K562 (cell line): ENCODE measurements at regions not wholly inside any gene's neighbourhood (a gene's known extent, or its start where the extent isn't known, plus 50 kb on each side); places are given as distances from the start of the nearest gene placed in this dataset.

ENCODE experiments used
- ATAC-seq: fragments of 200-7000 bp; cut with Tn5 transposase; 3 replicates; pipeline ENCODE4 v1.9.1; 2020; ENCODE audit warnings: moderate library complexity
- BruUV-seq: library from RNA; stranded (reverse); fragments of 400-500 nt; replicated peaks from 2 replicates; lab custom pipeline; 2021; lab: Mats Ljungman, UMichigan
- CTCF ChIA-PET: fragments of 300-600 bp; formaldehyde crosslinking; extraction: SDS; loops from one replicate; lab custom pipeline; 2021; ENCODE audit warnings: low intra/inter-chr PET ratio; lab: Yijun Ruan, JAX
- POLR2A ChIA-PET: fragments of 300-600, 350-650 bp; sonication (Branson Sonifier 250); formaldehyde crosslinking; extraction: SDS; loops from one replicate; lab custom pipeline; 2021; ENCODE audit warnings: antibody characterized with exemption, inconsistent platforms; lab: Yijun Ruan, JAX
- DNase-seq, 4 experiments: peaks; one replicate each; pipeline versions ENCODE4 v3.0.0 to v3.0.0-alpha.2; 2011 to 2018; ENCODE audit warnings: low spot score in 3 of 4, mixed read lengths in 3 of 4; ENCODE audit errors: extremely low read depth in 1 of 4
- FAIRE-seq: peaks from 2 replicates; lab custom pipeline; 2011; peaks lifted over from hg19 to GRCh38; lab: Jason Lieb, UNC
- H2AFZ ChIP-seq: 2 replicates; pipeline ENCODE4 v1.6.0; 2011; ENCODE audit warnings: low read depth, low read length, control low read depth, inconsistent platforms
- H3K27ac ChIP-seq: fragments of 200-600 bp; 3 replicates; pipeline ENCODE4 v1.8.0; 2011; ENCODE audit warnings: low read depth, mild to moderate bottlenecking, control low read depth, inconsistent platforms, low read length, moderate library complexity, mixed read lengths; ENCODE audit errors: extremely low read depth
- H3K27me3 ChIP-seq, 2 experiments: fragments of 300-600 bp in 1 of 2; 2 replicates in 1 of 2; 3 replicates in 1 of 2; pipeline versions ENCODE4 v1.6.0 to v1.8.0; 2011; ENCODE audit warnings: inconsistent platforms in 2 of 2, low read length in 2 of 2, mild to moderate bottlenecking in 1 of 2, mixed read lengths in 1 of 2, moderate library complexity in 1 of 2; ENCODE audit not compliant: control insufficient read depth in 2 of 2, insufficient read depth in 2 of 2
- H3K36me3 ChIP-seq: fragments of 300-600 bp; 3 replicates; pipeline ENCODE4 v1.8.0; 2011; ENCODE audit warnings: mild to moderate bottlenecking, low read length, inconsistent platforms; ENCODE audit not compliant: control insufficient read depth, insufficient read depth
- H3K4me1 ChIP-seq, 2 experiments: fragments of 200-600 bp in 1 of 2; replicated peaks in 1 of 2; 2 replicates in 1 of 2; 3 replicates in 1 of 2; pipeline versions ENCODE4 v1.5.1 to v1.8.0; 2011; ENCODE audit warnings: inconsistent platforms in 2 of 2, low read length in 2 of 2, mild to moderate bottlenecking in 1 of 2, mixed read lengths in 1 of 2, moderate library complexity in 1 of 2; ENCODE audit not compliant: control insufficient read depth in 2 of 2, insufficient read depth in 2 of 2
- H3K4me2 ChIP-seq: 2 replicates; pipeline ENCODE4 v1.6.1; 2011; ENCODE audit warnings: low read length, control low read depth, inconsistent platforms, mixed read lengths; ENCODE audit not compliant: insufficient read depth
- H3K4me3 ChIP-seq: fragments of 200-600 bp; sonication (generic), shearing (Covaris generic); 2 replicates; pipeline ENCODE4 v1.5.1; 2016; ENCODE audit warnings: control low read depth, inconsistent platforms
- H3K79me2 ChIP-seq: fragments of 200-600 bp; 3 replicates; pipeline ENCODE4 v1.8.0; 2011; ENCODE audit warnings: low read length, inconsistent platforms; ENCODE audit not compliant: control insufficient read depth, insufficient read depth
- H3K9ac ChIP-seq, 2 experiments: 2 replicates each; pipeline versions ENCODE4 v1.6.0 to v1.6.1; 2011; ENCODE audit warnings: low read depth in 2 of 2, low read length in 2 of 2, control low read depth in 1 of 2, inconsistent platforms in 1 of 2, mild to moderate bottlenecking in 1 of 2, mixed read lengths in 1 of 2; ENCODE audit not compliant: insufficient read depth in 1 of 2
- H3K9me1 ChIP-seq: one replicate; pipeline ENCODE4 v1.6.0; 2011; ENCODE audit warnings: inconsistent platforms, mild to moderate bottlenecking, low read length, moderate library complexity; ENCODE audit not compliant: control insufficient read depth, insufficient read depth
- H3K9me3 ChIP-seq: replicated peaks from 2 replicates; pipeline ENCODE4 v1.5.1; 2011; ENCODE audit warnings: low read depth, low read length, inconsistent platforms; ENCODE audit not compliant: control insufficient read depth, insufficient read depth
- H4K20me1 ChIP-seq: replicated peaks from 2 replicates; pipeline ENCODE4 v1.6.1; 2011; ENCODE audit warnings: low read length, inconsistent platforms, mixed read lengths; ENCODE audit not compliant: control insufficient read depth, insufficient read depth
- ARHGAP35 ChIP-seq: fragments of 450-650 bp; IDR thresholded peaks from 2 replicates; pipeline ENCODE4 v1.6.1; 2018; ENCODE audit not compliant: partially characterized antibody
- BRCA1 ChIP-seq, 2 experiments: fragments of 450-650 bp in 1 of 2; sonication (generic) in 1 of 2; formaldehyde crosslinking in 1 of 2; IDR thresholded peaks; 2 replicates each; pipeline versions ENCODE4 v1.5.0 to v1.6.1; 2017 to 2020; ENCODE audit warnings: mild to moderate bottlenecking in 1 of 2, missing genetic modification reagents in 1 of 2
- ETV6 ChIP-seq, 3 experiments: fragments of 150-350 bp in 1 of 3; sonication (generic) in 1 of 3; formaldehyde crosslinking in 1 of 3; IDR thresholded peaks; 2 replicates each; pipeline versions ENCODE4 v1.6.1 to v1.8.0; 2014 to 2022; ENCODE audit warnings: borderline replicate concordance in 2 of 3, low read depth in 2 of 3, antibody characterized with exemption in 1 of 3, low read length in 1 of 3, mild to moderate bottlenecking in 1 of 3, missing genetic modification reagents in 1 of 3
- FOXK2 ChIP-seq, 2 experiments: fragments of 450-650 bp; IDR thresholded peaks in 1 of 2; conservative IDR thresholded peaks in 1 of 2; 2 replicates each; pipeline ENCODE4 v1.6.1; 2016; ENCODE audit warnings: low read depth in 2 of 2, mild to moderate bottlenecking in 1 of 2
- MAFG ChIP-seq: fragments of 450-650 bp; conservative IDR thresholded peaks from 2 replicates; pipeline ENCODE4 v1.6.1; 2016; ENCODE audit warnings: missing genetic modification characterization, missing compliant biosample characterization
- MTA1 ChIP-seq: fragments of 450-650 bp; IDR thresholded peaks from 2 replicates; pipeline ENCODE4 v1.6.1; 2017; ENCODE audit warnings: borderline replicate concordance
- MTA3 ChIP-seq: fragments of 450-650 bp; formaldehyde crosslinking; IDR thresholded peaks from 2 replicates; pipeline ENCODE4 v1.6.1; 2017; ENCODE audit warnings: mild to moderate bottlenecking, borderline replicate concordance
- SIN3B ChIP-seq: fragments of 450-650 bp; IDR thresholded peaks from 2 replicates; pipeline ENCODE4 v1.6.1; 2017; ENCODE audit warnings: low read depth, mild to moderate bottlenecking, moderate library complexity
- WGBS: fragments of 100-300 bp; shearing (Covaris generic); methylation state at CpG from one replicate; pipeline ENCODE4 v1.1.6; 2016; ENCODE audit warnings: low coverage, mixed read lengths; ENCODE audit not compliant: insufficient coverage; ENCODE audit errors: missing lambda C conversion rate; 5-methylcytosine and 5-hydroxymethylcytosine counted together
- in situ Hi-C: fragments of 300-500 bp; cut with MboI; formaldehyde crosslinking; loops from 4 replicates; pipeline ENCODE4 v1.15.0; 2018; ENCODE audit warnings: inconsistent platforms, mixed read lengths
- intact Hi-C: fragments of 100-400 bp; cut with micrococcal nuclease; formaldehyde crosslinking; loops from 2 replicates; pipeline ENCODE4 v1.14.2; 2022
- TF ChIP-seq, protein P1 (sequence below): fragments of 450-650 bp; IDR thresholded peaks from 2 replicates; pipeline ENCODE4 v1.6.1; 2016; ENCODE audit warnings: missing biosample characterization, missing genetic modification characterization
- TF ChIP-seq, protein P2 (sequence below): fragments of 250-450 bp; sonication (Bioruptor Pico); IDR thresholded peaks from 2 replicates; pipeline ENCODE4 v1.5.0; 2021
- TF ChIP-seq, protein P3 (sequence below), 3 experiments: fragments of 200-800 bp in 1 of 3; fragments of 250-450 bp in 1 of 3; fragments of 450-650 bp in 1 of 3; sonication (Bioruptor Pico) in 1 of 3; sonication (Bioruptor generic) in 1 of 3; formaldehyde crosslinking in 1 of 3; IDR thresholded peaks; 2 replicates each; pipeline versions ENCODE4 v1.6.1 to v1.8.0; 2016 to 2022; ENCODE audit warnings: mild to moderate bottlenecking in 2 of 3, missing genetic modification characterization in 2 of 3, missing compliant biosample characterization in 1 of 3, moderate library complexity in 1 of 3
- TF ChIP-seq, protein P4 (sequence below): fragments of 200-800 bp; sonication (Bioruptor generic); IDR thresholded peaks from 2 replicates; pipeline ENCODE4 v1.6.1; 2017; ENCODE audit warnings: missing genetic modification characterization, missing compliant biosample characterization

DNA sequence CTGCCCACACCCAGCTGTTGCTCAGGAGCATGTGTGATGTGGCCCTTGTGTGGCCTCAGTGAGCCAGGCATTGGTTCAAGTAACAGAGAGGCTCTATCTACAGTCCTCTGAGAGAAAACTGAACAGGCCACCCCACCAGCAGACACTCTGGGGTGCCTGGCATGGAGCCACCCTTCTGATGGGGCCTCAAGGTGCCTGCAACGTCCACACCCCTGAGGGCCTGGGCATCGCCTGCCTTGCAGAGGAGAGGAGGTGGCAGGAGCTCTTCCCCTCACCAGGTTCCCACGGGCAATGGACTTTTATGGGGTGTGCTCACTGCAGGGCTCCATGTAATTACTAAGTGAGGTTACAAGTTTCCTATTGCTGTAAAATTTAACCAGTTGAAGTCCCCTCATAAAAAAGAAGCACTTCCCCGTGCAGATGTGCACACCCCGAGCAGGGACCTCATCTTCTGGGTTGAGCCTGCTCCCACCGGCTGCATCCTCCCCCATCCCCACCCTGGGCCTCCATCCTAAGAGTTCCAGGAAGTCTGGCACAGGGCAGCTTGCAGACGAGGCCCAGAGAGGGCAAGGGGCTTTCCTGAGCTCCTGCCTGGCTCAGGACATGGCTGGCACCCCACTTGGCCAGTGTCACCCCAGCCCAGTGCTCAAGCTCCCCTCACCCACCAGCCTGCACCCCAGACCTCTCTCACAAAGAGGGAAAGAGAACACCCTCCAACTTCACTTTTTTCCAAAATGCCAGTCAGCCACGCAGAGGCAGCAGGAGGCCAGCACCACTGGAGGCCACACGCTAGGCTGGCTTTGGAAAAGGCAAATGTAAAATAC is 270.4 kb upstream of the RTL1 start (continued):
- TF ChIP-seq, protein P1, sequence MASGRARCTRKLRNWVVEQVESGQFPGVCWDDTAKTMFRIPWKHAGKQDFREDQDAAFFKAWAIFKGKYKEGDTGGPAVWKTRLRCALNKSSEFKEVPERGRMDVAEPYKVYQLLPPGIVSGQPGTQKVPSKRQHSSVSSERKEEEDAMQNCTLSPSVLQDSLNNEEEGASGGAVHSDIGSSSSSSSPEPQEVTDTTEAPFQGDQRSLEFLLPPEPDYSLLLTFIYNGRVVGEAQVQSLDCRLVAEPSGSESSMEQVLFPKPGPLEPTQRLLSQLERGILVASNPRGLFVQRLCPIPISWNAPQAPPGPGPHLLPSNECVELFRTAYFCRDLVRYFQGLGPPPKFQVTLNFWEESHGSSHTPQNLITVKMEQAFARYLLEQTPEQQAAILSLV (tag): no peak
- TF ChIP-seq, protein P2, sequence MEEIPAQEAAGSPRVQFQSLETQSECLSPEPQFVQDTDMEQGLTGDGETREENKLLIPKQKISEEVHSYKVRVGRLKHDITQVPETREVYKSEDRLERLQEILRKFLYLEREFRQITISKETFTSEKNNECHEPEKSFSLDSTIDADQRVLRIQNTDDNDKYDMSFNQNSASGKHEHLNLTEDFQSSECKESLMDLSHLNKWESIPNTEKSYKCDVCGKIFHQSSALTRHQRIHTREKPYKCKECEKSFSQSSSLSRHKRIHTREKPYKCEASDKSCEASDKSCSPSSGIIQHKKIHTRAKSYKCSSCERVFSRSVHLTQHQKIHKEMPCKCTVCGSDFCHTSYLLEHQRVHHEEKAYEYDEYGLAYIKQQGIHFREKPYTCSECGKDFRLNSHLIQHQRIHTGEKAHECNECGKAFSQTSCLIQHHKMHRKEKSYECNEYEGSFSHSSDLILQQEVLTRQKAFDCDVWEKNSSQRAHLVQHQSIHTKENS (CRISPR knock-in tag): no peak
- no peak for TF ChIP-seq ARHGAP35
- TF ChIP-seq, all 486 proteins: peak for 0

DNA sequence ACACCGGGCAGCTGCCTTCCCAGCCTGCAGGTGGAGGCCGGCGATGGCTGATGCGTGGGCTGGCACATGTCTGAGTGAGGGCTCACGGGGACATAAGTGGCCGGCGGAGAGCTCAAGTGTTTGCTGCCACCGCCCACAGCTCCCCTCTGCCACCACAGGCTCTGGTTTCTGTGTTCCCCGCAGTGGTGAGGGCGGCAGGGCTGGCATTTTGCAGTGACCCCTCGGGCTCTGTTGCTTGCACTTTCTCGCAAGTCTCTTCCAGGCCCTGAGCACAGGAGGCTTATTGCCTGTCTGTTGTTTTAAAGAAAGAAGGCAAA is 271.0 kb upstream of the RTL1 start:
- DNase-seq (no peak), FAIRE-seq (no peak), ATAC-seq (no peak)
- H4K20me1 ChIP-seq: no peaks in the 10 kb centered on the region
- no peaks in the 10 kb centered on the region for H3K9me3 ChIP-seq
- H3K9me1 ChIP-seq: no peaks in the 10 kb centered on the region
- H3K79me2 ChIP-seq: no peaks in the 10 kb centered on the region
- no peak overlapping the region for H3K9ac ChIP-seq
- H3K27me3 ChIP-seq: peaks cover 0 to 24% of the 10 kb centered on the region in 2 experiments; a peak in 4 of 5 replicates
- no TSS peak for BruUV-seq
- no peak overlapping the region for H3K4me3 ChIP-seq
- H3K27ac ChIP-seq: no peak overlapping the region
- H3K4me1 ChIP-seq: no peaks in the 10 kb centered on the region
- WGBS: 2% methylated on average over 7 of the region's 12 CpGs
- H3K36me3 ChIP-seq: no peaks in the 10 kb centered on the region
- ChIA-PET CTCF (no interaction called here), POLR2A (no interaction called here)
- no peak overlapping the region for H2AFZ ChIP-seq
- intact Hi-C loops (no loop called here), in situ Hi-C loops (no loop called here)
- H3K4me2 ChIP-seq: no peak overlapping the region
- TF ChIP-seq MTA1 (no peak), FOXK2 (conservative IDR thresholded peaks at IDR 0.05 in 1 of 2, IDR thresholded peaks at IDR 0.05 in 1 of 2; ENCODE audit: low read depth in 2 of 2) (no peak), ETV6 (IDR thresholded peaks at IDR 0.05; ENCODE audit: borderline replicate concordance in 1 of 2, low read depth in 2 of 2, low read length in 1 of 2) (no peak), ETV6 (CRISPR knock-in tag; IDR thresholded peaks at IDR 0.05; ENCODE audit: borderline replicate concordance) (no peak), BRCA1 (IDR thresholded peaks at IDR 0.05) (no peak), BRCA1 (CRISPR knock-in tag; IDR thresholded peaks at IDR 0.05) (no peak), SIN3B (no peak), MAFG (no peak), MTA3 (no peak)
- TF ChIP-seq, protein P3, sequence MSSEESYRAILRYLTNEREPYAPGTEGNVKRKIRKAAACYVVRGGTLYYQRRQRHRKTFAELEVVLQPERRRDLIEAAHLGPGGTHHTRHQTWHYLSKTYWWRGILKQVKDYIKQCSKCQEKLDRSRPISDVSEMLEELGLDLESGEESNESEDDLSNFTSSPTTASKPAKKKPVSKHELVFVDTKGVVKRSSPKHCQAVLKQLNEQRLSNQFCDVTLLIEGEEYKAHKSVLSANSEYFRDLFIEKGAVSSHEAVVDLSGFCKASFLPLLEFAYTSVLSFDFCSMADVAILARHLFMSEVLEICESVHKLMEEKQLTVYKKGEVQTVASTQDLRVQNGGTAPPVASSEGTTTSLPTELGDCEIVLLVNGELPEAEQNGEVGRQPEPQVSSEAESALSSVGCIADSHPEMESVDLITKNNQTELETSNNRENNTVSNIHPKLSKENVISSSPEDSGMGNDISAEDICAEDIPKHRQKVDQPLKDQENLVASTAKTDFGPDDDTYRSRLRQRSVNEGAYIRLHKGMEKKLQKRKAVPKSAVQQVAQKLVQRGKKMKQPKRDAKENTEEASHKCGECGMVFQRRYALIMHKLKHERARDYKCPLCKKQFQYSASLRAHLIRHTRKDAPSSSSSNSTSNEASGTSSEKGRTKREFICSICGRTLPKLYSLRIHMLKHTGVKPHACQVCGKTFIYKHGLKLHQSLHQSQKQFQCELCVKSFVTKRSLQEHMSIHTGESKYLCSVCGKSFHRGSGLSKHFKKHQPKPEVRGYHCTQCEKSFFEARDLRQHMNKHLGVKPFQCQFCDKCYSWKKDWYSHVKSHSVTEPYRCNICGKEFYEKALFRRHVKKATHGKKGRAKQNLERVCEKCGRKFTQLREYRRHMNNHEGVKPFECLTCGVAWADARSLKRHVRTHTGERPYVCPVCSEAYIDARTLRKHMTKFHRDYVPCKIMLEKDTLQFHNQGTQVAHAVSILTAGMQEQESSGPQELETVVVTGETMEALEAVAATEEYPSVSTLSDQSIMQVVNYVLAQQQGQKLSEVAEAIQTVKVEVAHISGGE (CRISPR knock-in tag; IDR thresholded peaks at IDR 0.05): no peak
- TF ChIP-seq, protein P4, sequence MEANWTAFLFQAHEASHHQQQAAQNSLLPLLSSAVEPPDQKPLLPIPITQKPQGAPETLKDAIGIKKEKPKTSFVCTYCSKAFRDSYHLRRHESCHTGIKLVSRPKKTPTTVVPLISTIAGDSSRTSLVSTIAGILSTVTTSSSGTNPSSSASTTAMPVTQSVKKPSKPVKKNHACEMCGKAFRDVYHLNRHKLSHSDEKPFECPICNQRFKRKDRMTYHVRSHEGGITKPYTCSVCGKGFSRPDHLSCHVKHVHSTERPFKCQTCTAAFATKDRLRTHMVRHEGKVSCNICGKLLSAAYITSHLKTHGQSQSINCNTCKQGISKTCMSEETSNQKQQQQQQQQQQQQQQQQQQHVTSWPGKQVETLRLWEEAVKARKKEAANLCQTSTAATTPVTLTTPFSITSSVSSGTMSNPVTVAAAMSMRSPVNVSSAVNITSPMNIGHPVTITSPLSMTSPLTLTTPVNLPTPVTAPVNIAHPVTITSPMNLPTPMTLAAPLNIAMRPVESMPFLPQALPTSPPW: no peak
